B cell (primary cell): ENCODE measurements at regions not wholly inside any gene's neighbourhood (a gene's known extent, or its start where the extent isn't known, plus 50 kb on each side); places are given as distances from the start of the nearest gene placed in this dataset.

Experiments used
- CTCF ChIP-seq: fragments of 200-600 bp; IDR thresholded peaks from one replicate; pipeline ENCODE4 v1.8.0; 2022; ENCODE audit warnings: antibody characterized with exemption, mild to moderate bottlenecking
- EZH2 ChIP-seq: IDR thresholded peaks from 2 replicates; pipeline ENCODE4 v1.6.1; 2012; ENCODE audit warnings: borderline replicate concordance, low read depth, mild to moderate bottlenecking, moderate library complexity, low read length; ENCODE audit not compliant: insufficient read depth, poor library complexity, severe bottlenecking

- TF ChIP-seq CTCF: no peak
- TF ChIP-seq EZH2: no peak
Observed at GRCh38 chr12:115583591-115583990, 693.9 kb downstream of the MED13L start.
